H1 (cell line): ENCODE measurements at regions not wholly inside any gene's neighbourhood (a gene's known extent, or its start where the extent isn't known, plus 50 kb on each side); places are given as distances from the start of the nearest gene placed in this dataset.

Source experiments
- CTCF ChIA-PET: fragments of 300-600 bp; sonication (Branson Sonifier 250); formaldehyde crosslinking; loops from one replicate; lab custom pipeline; 2021; ENCODE audit not compliant: partially characterized antibody; lab: Charles Lee
- POLR2A ChIA-PET: fragments of 300-600 bp; sonication (Branson Sonifier 250); formaldehyde crosslinking; loops from one replicate; lab custom pipeline; 2021; ENCODE audit warnings: inconsistent platforms; ENCODE audit not compliant: partially characterized antibody; lab: Charles Lee
- DNase-seq, 2 experiments: peaks; one replicate each; pipeline versions ENCODE4 v3.0.0 to v3.0.0-alpha.2; 2010 to 2022; ENCODE audit warnings: low spot score in 2 of 2, low read depth in 1 of 2, mixed read lengths in 1 of 2
- FAIRE-seq: peaks from 2 replicates; lab custom pipeline; 2011; peaks lifted over from hg19 to GRCh38; lab: Jason Lieb, UNC
- H2AFZ ChIP-seq: 2 replicates; pipeline ENCODE4 v1.8.1; 2012; ENCODE audit warnings: low read length, inconsistent platforms
- H2AK5ac ChIP-seq: 2 replicates; pipeline ENCODE4 v1.6.1; 2013; ENCODE audit warnings: low read depth, low read length
- H2BK120ac ChIP-seq: replicated peaks from 2 replicates; pipeline ENCODE3; 2013; ENCODE audit warnings: low read depth, low read length, inconsistent platforms
- H2BK12ac ChIP-seq: 2 replicates; pipeline ENCODE4 v1.6.1; 2013; ENCODE audit warnings: low read depth, low read length
- H2BK15ac ChIP-seq: 2 replicates; pipeline ENCODE4 v1.6.1; 2013; ENCODE audit warnings: low read length
- H2BK20ac ChIP-seq: 2 replicates; pipeline ENCODE4 v1.6.1; 2013; ENCODE audit warnings: low read length
- H2BK5ac ChIP-seq: 2 replicates; pipeline ENCODE4 v1.6.1; 2013; ENCODE audit warnings: low read depth, low read length
- H3K14ac ChIP-seq: 2 replicates; pipeline ENCODE4 v1.6.1; 2013; ENCODE audit warnings: inconsistent platforms; ENCODE audit not compliant: insufficient read length
- H3K18ac ChIP-seq: 2 replicates; pipeline ENCODE4 v1.6.1; 2013; ENCODE audit warnings: low read length; ENCODE audit errors: extremely low read depth
- H3K23ac ChIP-seq: 2 replicates; pipeline ENCODE4 v1.6.1; 2013; ENCODE audit warnings: inconsistent platforms; ENCODE audit not compliant: insufficient read length
- H3K23me2 ChIP-seq: 2 replicates; pipeline ENCODE4 v1.6.1; 2013; ENCODE audit warnings: low read depth, low read length
- H3K27ac ChIP-seq: 2 replicates; pipeline ENCODE4 v1.6.1; 2011; ENCODE audit warnings: low read depth, low read length, inconsistent platforms
- H3K27me3 ChIP-seq, 4 experiments: replicated peaks in 1 of 4; 1 replicate in 1 of 4; 2 replicates in 3 of 4; pipeline versions ENCODE4 v1.6.1 to v1.8.1; 2011 to 2013; ENCODE audit warnings: low read length in 3 of 4, mild to moderate bottlenecking in 3 of 4, inconsistent platforms in 2 of 4, mixed read lengths in 2 of 4, moderate library complexity in 1 of 4; ENCODE audit not compliant: control insufficient read depth in 3 of 4, insufficient read depth in 3 of 4; ENCODE audit errors: extremely low read depth in 1 of 4
- H3K36me3 ChIP-seq, 4 experiments: 2 replicates each; pipeline versions ENCODE4 v1.6.1 to v1.8.1; 2011 to 2013; ENCODE audit warnings: mild to moderate bottlenecking in 4 of 4, low read length in 3 of 4, moderate library complexity in 2 of 4, control low read depth in 1 of 4, inconsistent platforms in 1 of 4; ENCODE audit not compliant: insufficient read depth in 4 of 4, control insufficient read depth in 2 of 4
- H3K4ac ChIP-seq: replicated peaks from 2 replicates; pipeline ENCODE3; 2013; ENCODE audit warnings: low read length, low read depth, mixed read lengths, inconsistent platforms; ENCODE audit not compliant: insufficient read length
- H3K4me1 ChIP-seq, 4 experiments: replicated peaks in 1 of 4; 1 replicate in 1 of 4; 2 replicates in 3 of 4; pipeline versions ENCODE4 v1.6.1 to v1.8.1; 2011 to 2013; ENCODE audit warnings: low read length in 3 of 4, inconsistent platforms in 2 of 4, mixed read lengths in 1 of 4; ENCODE audit not compliant: insufficient read depth in 4 of 4, control insufficient read depth in 3 of 4
- H3K4me2 ChIP-seq, 2 experiments: 2 replicates each; pipeline versions ENCODE4 v1.6.1 to v1.8.1; 2011 to 2013; ENCODE audit warnings: low read depth in 2 of 2, low read length in 2 of 2, control low read depth in 1 of 2, inconsistent platforms in 1 of 2, mild to moderate bottlenecking in 1 of 2; ENCODE audit not compliant: insufficient read depth in 1 of 2
- H3K4me3 ChIP-seq, 4 experiments: fragments of 200-600, 300-600 bp in 1 of 4; sonication (generic), shearing (Covaris generic), sonication (Bioruptor Twin) in 1 of 4; 2 replicates each; pipeline versions ENCODE4 v1.5.1 to v1.8.1; 2011 to 2016; ENCODE audit warnings: low read length in 4 of 4, low read depth in 3 of 4, control low read depth in 2 of 4, inconsistent platforms in 2 of 4, mild to moderate bottlenecking in 2 of 4, mixed read lengths in 1 of 4, moderate library complexity in 1 of 4; ENCODE audit not compliant: insufficient read depth in 2 of 4; ENCODE audit errors: extremely low read depth in 1 of 4
- H3K56ac ChIP-seq: replicated peaks from 2 replicates; pipeline ENCODE3; 2013; ENCODE audit warnings: low read depth, mild to moderate bottlenecking, mixed read lengths, low read length, inconsistent platforms; ENCODE audit not compliant: insufficient read length
- H3K79me1 ChIP-seq: 2 replicates; pipeline ENCODE4 v1.6.1; 2013; ENCODE audit warnings: low read depth, low read length, control low read depth
- H3K79me2 ChIP-seq, 2 experiments: 2 replicates each; pipeline versions ENCODE4 v1.6.1 to v1.8.1; 2012 to 2013; ENCODE audit warnings: low read length in 2 of 2, mild to moderate bottlenecking in 2 of 2, inconsistent platforms in 1 of 2; ENCODE audit not compliant: insufficient read depth in 2 of 2, control insufficient read depth in 1 of 2
- H3K9ac ChIP-seq, 4 experiments: replicated peaks in 1 of 4; 1 replicate in 1 of 4; 2 replicates in 3 of 4; pipeline versions ENCODE4 v1.6.1 to v1.8.1; 2011 to 2013; ENCODE audit warnings: low read depth in 3 of 4, low read length in 3 of 4, control low read depth in 2 of 4, mild to moderate bottlenecking in 2 of 4, moderate library complexity in 2 of 4, inconsistent platforms in 1 of 4; ENCODE audit errors: extremely low read depth in 1 of 4
- H3K9me3 ChIP-seq, 2 experiments: 2 replicates each; pipeline versions ENCODE4 v1.6.1 to v1.8.1; 2012 to 2013; ENCODE audit warnings: mild to moderate bottlenecking in 2 of 2, moderate library complexity in 2 of 2, control low read depth in 1 of 2, inconsistent platforms in 1 of 2, low read depth in 1 of 2, low read length in 1 of 2, mixed read lengths in 1 of 2; ENCODE audit not compliant: insufficient read depth in 2 of 2
- H4K20me1 ChIP-seq, 2 experiments: replicated peaks in 1 of 2; 2 replicates each; pipeline versions ENCODE3 to v1.8.1; 2011 to 2013; ENCODE audit warnings: inconsistent platforms in 2 of 2, low read length in 2 of 2, mild to moderate bottlenecking in 1 of 2; ENCODE audit not compliant: insufficient read depth in 2 of 2, control insufficient read depth in 1 of 2
- H4K5ac ChIP-seq: 2 replicates; pipeline ENCODE4 v1.6.1; 2013; ENCODE audit warnings: low read length, low read depth, mixed read lengths, inconsistent platforms; ENCODE audit not compliant: insufficient read length
- H4K8ac ChIP-seq: 2 replicates; pipeline ENCODE4 v1.8.0; 2013; ENCODE audit warnings: mild to moderate bottlenecking, moderate library complexity, low read length, inconsistent platforms; ENCODE audit not compliant: insufficient read depth; ENCODE audit errors: extremely low read depth
- H4K91ac ChIP-seq: replicated peaks from 2 replicates; pipeline ENCODE3; 2013; ENCODE audit warnings: low read length, mixed read lengths, inconsistent platforms; ENCODE audit not compliant: insufficient read length
- CEBPB ChIP-seq: IDR thresholded peaks from 2 replicates; pipeline ENCODE4 v1.6.1; 2012; ENCODE audit warnings: low read depth, low read length
- CTCF ChIP-seq, 3 experiments: IDR thresholded peaks; 1 replicate in 2 of 3; 2 replicates in 1 of 3; pipeline versions ENCODE4 v1.5.1 to v1.6.1; 2011; ENCODE audit warnings: low read length in 3 of 3, mild to moderate bottlenecking in 3 of 3, inconsistent platforms in 2 of 3, low read depth in 1 of 3, moderate library complexity in 1 of 3; ENCODE audit not compliant: insufficient read depth in 1 of 3; ENCODE audit errors: control extremely low read depth in 1 of 3
- EGR1 ChIP-seq: IDR thresholded peaks from 2 replicates; pipeline ENCODE4 v1.6.1; 2011; ENCODE audit warnings: low read depth, low read length, borderline replicate concordance
- NRF1 ChIP-seq: IDR thresholded peaks from 2 replicates; pipeline ENCODE4 v1.6.1; 2011; ENCODE audit warnings: mild to moderate bottlenecking, low read depth, low read length, improper control_type of control experiment
- POLR2A ChIP-seq, 2 experiments: IDR thresholded peaks; 1 replicate in 1 of 2; 2 replicates in 1 of 2; pipeline ENCODE4 v1.6.1; 2011; ENCODE audit warnings: low read depth in 2 of 2, low read length in 2 of 2, mild to moderate bottlenecking in 2 of 2; ENCODE audit errors: control extremely low read depth in 1 of 2
- RFX5 ChIP-seq: IDR thresholded peaks from 2 replicates; pipeline ENCODE4 v1.6.1; 2011; ENCODE audit warnings: low read depth, low read length, improper control_type of control experiment, borderline replicate concordance
- TAF1 ChIP-seq: IDR thresholded peaks from 2 replicates; pipeline ENCODE4 v1.6.1; 2011; ENCODE audit warnings: mild to moderate bottlenecking, low read depth, low read length
- WGBS, 2 experiments: shearing (Covaris generic) in 1 of 2; methylation state at CpG; one replicate each; pipeline versions ENCODE4 v1.1.6 to v1.1.7; 2013 to 2015; ENCODE audit warnings: low lambda C conversion rate in 2 of 2, mixed read lengths in 2 of 2, inconsistent platforms in 1 of 2, low coverage in 1 of 2, missing lambda C conversion rate in 1 of 2; ENCODE audit not compliant: insufficient replicate concordance in 2 of 2, insufficient coverage in 1 of 2, insufficient read length in 1 of 2; ENCODE audit errors: extremely low coverage in 1 of 2, missing lambda C conversion rate in 1 of 2; 5-methylcytosine and 5-hydroxymethylcytosine counted together

- Histone ChIP-seq H4K91ac (no peak overlapping the region), H3K18ac (no peak overlapping the region), H2BK15ac (no peak overlapping the region), H2BK20ac (no peak overlapping the region), H3K4me3 (no peak overlapping the region), H4K8ac (no peak overlapping the region), H3K27me3 (no peaks in the 10 kb centered on the region), H2BK120ac (no peak overlapping the region), H3K9ac (no peak overlapping the region), H3K4me1 (no peaks in the 10 kb centered on the region), H2AK5ac (no peak overlapping the region), H4K5ac (no peak overlapping the region), H3K4ac (no peak overlapping the region), H3K79me2 (no peaks in the 10 kb centered on the region), H3K23ac (no peak overlapping the region), H3K79me1 (no peaks in the 10 kb centered on the region), H3K4me2 (no peak overlapping the region), H3K23me2 (no peaks in the 10 kb centered on the region), H3K56ac (no peak overlapping the region), H2BK5ac (no peak overlapping the region), H3K14ac (no peak overlapping the region), H3K36me3 (no peaks in the 10 kb centered on the region), H3K9me3 (no peaks in the 10 kb centered on the region), H2BK12ac (no peak overlapping the region), H4K20me1 (no peaks in the 10 kb centered on the region), H3K27ac (no peak overlapping the region), H2AFZ (no peak overlapping the region)
- no peak for DNase-seq
- no peak for FAIRE-seq
- POLR2A ChIA-PET: no interaction called here
- CTCF ChIA-PET: no interaction called here
- TF ChIP-seq NRF1 (no peak), CTCF (IDR thresholded peaks at IDR 0.05; ENCODE audit: control extremely low read depth in 1 of 3, insufficient read depth in 1 of 3, low read depth in 1 of 3, low read length in 3 of 3) (no peak), POLR2A (IDR thresholded peaks at IDR 0.05; ENCODE audit: control extremely low read depth in 1 of 2, low read depth in 2 of 2, low read length in 2 of 2) (no peak), CEBPB (no peak), RFX5 (no peak), TAF1 (no peak), EGR1 (no peak)
- 94% methylated on average over 4 of the region's 4 CpGs; no CpG with 5 or more reads in 1 of the 2 experiments for WGBS, 2 experiments
Observed at GRCh38 chr3:35498506-35499210, 140.7 kb upstream of the ARPP21 start.
